Mesenchymal stem cell (in vitro differentiated cells and primary cell): ENCODE measurements at regions not wholly inside any gene's neighbourhood (a gene's known extent, or its start where the extent isn't known, plus 50 kb on each side); places are given as distances from the start of the nearest gene placed in this dataset.

Experiments
- DNase-seq: peaks from one replicate; pipeline ENCODE4 v3.0.0-alpha.2; 2013
- H2AFZ ChIP-seq: one replicate; pipeline ENCODE4 v1.6.1; 2013; ENCODE audit warnings: low read depth, mild to moderate bottlenecking, control low read depth, inconsistent platforms, low read length, moderate library complexity
- H2AK5ac ChIP-seq: 2 replicates; pipeline ENCODE4 v1.6.1; 2013; ENCODE audit warnings: low read length, moderate library complexity, mild to moderate bottlenecking, inconsistent platforms; ENCODE audit not compliant: severe bottlenecking
- H2BK120ac ChIP-seq: one replicate; pipeline ENCODE4 v1.6.1; 2013; ENCODE audit warnings: low read depth, mild to moderate bottlenecking, inconsistent platforms, low read length, moderate library complexity
- H2BK12ac ChIP-seq, 2 experiments: one replicate each; pipeline ENCODE4 v1.6.1; 2013; ENCODE audit warnings: inconsistent platforms in 2 of 2, low read length in 2 of 2, mild to moderate bottlenecking in 2 of 2, moderate library complexity in 2 of 2, control low read depth in 1 of 2
- H2BK15ac ChIP-seq: one replicate; pipeline ENCODE4 v1.6.1; 2013; ENCODE audit warnings: mild to moderate bottlenecking, low read depth, inconsistent platforms; ENCODE audit not compliant: poor library complexity, severe bottlenecking
- H2BK5ac ChIP-seq: 2 replicates; pipeline ENCODE4 v1.6.1; 2013; ENCODE audit warnings: low read depth, mild to moderate bottlenecking, low read length, control low read depth, inconsistent platforms; ENCODE audit not compliant: poor library complexity, severe bottlenecking
- H3K14ac ChIP-seq, 2 experiments: one replicate each; pipeline ENCODE4 v1.6.1; 2013; ENCODE audit warnings: inconsistent platforms in 2 of 2, low read length in 2 of 2, control low read depth in 1 of 2, mild to moderate bottlenecking in 1 of 2, moderate library complexity in 1 of 2
- H3K18ac ChIP-seq, 2 experiments: one replicate each; pipeline ENCODE4 v1.6.1; 2013; ENCODE audit warnings: inconsistent platforms in 2 of 2, low read length in 2 of 2, control low read depth in 1 of 2, low read depth in 1 of 2, mild to moderate bottlenecking in 1 of 2
- H3K23ac ChIP-seq, 2 experiments: one replicate each; pipeline ENCODE4 v1.6.1; 2013; ENCODE audit warnings: inconsistent platforms in 2 of 2, low read length in 2 of 2, mild to moderate bottlenecking in 2 of 2, moderate library complexity in 2 of 2, control low read depth in 1 of 2
- H3K27ac ChIP-seq: 2 replicates; pipeline ENCODE4 v1.5.1; 2013; ENCODE audit warnings: mild to moderate bottlenecking, moderate library complexity, low read length, control low read depth, inconsistent platforms; ENCODE audit not compliant: poor library complexity, severe bottlenecking
- H3K27me3 ChIP-seq, 2 experiments: 2 replicates each; pipeline versions ENCODE4 v1.6.1 to v1.7.0; 2013; ENCODE audit warnings: low read length in 2 of 2, mild to moderate bottlenecking in 2 of 2, moderate library complexity in 2 of 2, control low read depth in 1 of 2, inconsistent platforms in 1 of 2; ENCODE audit not compliant: control insufficient read depth in 1 of 2, insufficient read depth in 1 of 2
- H3K36me3 ChIP-seq, 2 experiments: 2 replicates each; pipeline versions ENCODE4 v1.6.1 to v1.7.0; 2013; ENCODE audit warnings: low read length in 2 of 2, control low read depth in 1 of 2, inconsistent platforms in 1 of 2, low read depth in 1 of 2, mild to moderate bottlenecking in 1 of 2; ENCODE audit not compliant: insufficient read depth in 2 of 2, control insufficient read depth in 1 of 2
- H3K4ac ChIP-seq, 2 experiments: one replicate each; pipeline ENCODE4 v1.6.1; 2013; ENCODE audit warnings: inconsistent platforms in 2 of 2, low read length in 2 of 2, mild to moderate bottlenecking in 2 of 2, moderate library complexity in 2 of 2, control low read depth in 1 of 2, low read depth in 1 of 2
- H3K4me1 ChIP-seq: 2 replicates; pipeline ENCODE4 v1.6.1; 2013; ENCODE audit warnings: low read depth, low read length, control low read depth; ENCODE audit not compliant: control insufficient read depth, insufficient read depth
- H3K4me2 ChIP-seq: 2 replicates; pipeline ENCODE4 v1.6.1; 2013; ENCODE audit warnings: low read length, mild to moderate bottlenecking, inconsistent platforms; ENCODE audit not compliant: poor library complexity, severe bottlenecking
- H3K4me3 ChIP-seq, 2 experiments: 2 replicates each; pipeline versions ENCODE4 v1.5.1 to v1.7.0; 2013; ENCODE audit warnings: low read length in 2 of 2, mild to moderate bottlenecking in 2 of 2, control low read depth in 1 of 2, low read depth in 1 of 2; ENCODE audit not compliant: insufficient read depth in 1 of 2
- H3K79me1 ChIP-seq: replicated peaks from 2 replicates; pipeline ENCODE4 v1.6.1; 2013; ENCODE audit warnings: mild to moderate bottlenecking, control low read depth, low read length, inconsistent platforms; ENCODE audit not compliant: poor library complexity, severe bottlenecking
- H3K9ac ChIP-seq: 2 replicates; pipeline ENCODE4 v1.7.0; 2013; ENCODE audit warnings: mild to moderate bottlenecking, low read length, moderate library complexity
- H3K9me3 ChIP-seq: 2 replicates; pipeline ENCODE4 v1.7.0; 2013; ENCODE audit warnings: mild to moderate bottlenecking, low read length; ENCODE audit not compliant: control insufficient read depth
- H4K8ac ChIP-seq: one replicate; pipeline ENCODE4 v1.6.1; 2013; ENCODE audit warnings: inconsistent platforms, mild to moderate bottlenecking, low read length, moderate library complexity
- H4K91ac ChIP-seq: one replicate; pipeline ENCODE4 v1.6.1; 2013; ENCODE audit warnings: mild to moderate bottlenecking, low read length, inconsistent platforms
- WGBS: methylation state at CpG from one replicate; pipeline ENCODE4 v1.1.7; 2013; ENCODE audit warnings: mixed read lengths; 5-methylcytosine and 5-hydroxymethylcytosine counted together

- no peak overlapping the region for H2AK5ac ChIP-seq
- no peak overlapping the region for H2BK12ac ChIP-seq
- H2AFZ ChIP-seq, result no peak overlapping the region
- H3K4me3 ChIP-seq, result no peak overlapping the region
- no peaks in the 10 kb centered on the region for H3K9me3 ChIP-seq
- H3K14ac ChIP-seq, result no peak overlapping the region
- no peak overlapping the region for H4K91ac ChIP-seq
- no peaks in the 10 kb centered on the region for H3K4me1 ChIP-seq
- no peak overlapping the region for H3K18ac ChIP-seq
- no peaks in the 10 kb centered on the region for H3K36me3 ChIP-seq
- H3K27ac ChIP-seq, result no peak overlapping the region
- H3K23ac ChIP-seq, result no peak overlapping the region
- H2BK15ac ChIP-seq, result no peak overlapping the region
- H3K4me2 ChIP-seq, result no peak overlapping the region
- no peak overlapping the region for H2BK5ac ChIP-seq
- DNase-seq, result no peak
- H2BK120ac ChIP-seq, result no peak overlapping the region
- no peak overlapping the region for H3K4ac ChIP-seq
- peaks cover 0 to 24% of the 10 kb centered on the region in 2 experiments for H3K27me3 ChIP-seq
- no peaks in the 10 kb centered on the region for H3K79me1 ChIP-seq
- no peak overlapping the region for H3K9ac ChIP-seq
- no peak overlapping the region for H4K8ac ChIP-seq
These were observed 81.7 kb upstream of the ITPRID1 start for GRCh38 chr7:31432176-31432575.

- H4K8ac ChIP-seq, result no peak overlapping the region
These were observed 81.0 kb upstream of the ITPRID1 start for GRCh38 chr7:31432836-31433340.

GRCh38 chr7:31437250-31437865 is 76.5 kb upstream of the ITPRID1 start:
- H3K27ac ChIP-seq, result no peak overlapping the region
- no peak overlapping the region for H3K4ac ChIP-seq
- no peak overlapping the region for H3K14ac ChIP-seq
- no peak overlapping the region for H3K18ac ChIP-seq
- H2BK12ac ChIP-seq, result no peak overlapping the region
- no peak overlapping the region for H2BK120ac ChIP-seq
- H4K91ac ChIP-seq, result no peak overlapping the region
- no peak overlapping the region for H3K23ac ChIP-seq
- no peak overlapping the region for H3K9ac ChIP-seq
- no peak overlapping the region for H2AK5ac ChIP-seq
- no peak overlapping the region for H4K8ac ChIP-seq
- DNase-seq, result no peak
- H3K9me3 ChIP-seq, result no peaks in the 10 kb centered on the region
- peaks cover 6 to 27% of the 10 kb centered on the region in 2 experiments for H3K27me3 ChIP-seq
- H2AFZ ChIP-seq, result no peak overlapping the region
- no peaks in the 10 kb centered on the region for H3K36me3 ChIP-seq
- no peak overlapping the region for H2BK15ac ChIP-seq
- no peaks in the 10 kb centered on the region for H3K79me1 ChIP-seq
- WGBS, result 65% methylated on average over 4 of the region's 4 CpGs
- H3K4me2 ChIP-seq, result no peak overlapping the region
- H3K4me3 ChIP-seq, result no peak overlapping the region
- H3K4me1 ChIP-seq, result no peaks in the 10 kb centered on the region
- no peak overlapping the region for H2BK5ac ChIP-seq

More at GRCh38 chr7:31432836-31433340, 81.0 kb upstream of the ITPRID1 start:
- no peak overlapping the region for H3K14ac ChIP-seq
- no peak overlapping the region for H2AFZ ChIP-seq
- H2BK12ac ChIP-seq, result no peak overlapping the region
- H3K4me2 ChIP-seq, result no peak overlapping the region
- no peaks in the 10 kb centered on the region for H3K4me1 ChIP-seq
- H3K4me3 ChIP-seq, result no peak overlapping the region
- H3K18ac ChIP-seq, result no peak overlapping the region
- H4K91ac ChIP-seq, result no peak overlapping the region
- no peak overlapping the region for H3K27ac ChIP-seq
- no peak overlapping the region for H2BK120ac ChIP-seq
- no peak for DNase-seq
- H3K36me3 ChIP-seq, result no peaks in the 10 kb centered on the region
- H3K9me3 ChIP-seq, result no peaks in the 10 kb centered on the region
- H3K27me3 ChIP-seq, result peaks cover 0 to 26% of the 10 kb centered on the region in 2 experiments
- no peak overlapping the region for H2BK5ac ChIP-seq
- WGBS, result 52% methylated on average over 6 of the region's 6 CpGs
- H2BK15ac ChIP-seq, result no peak overlapping the region
- no peak overlapping the region for H2AK5ac ChIP-seq
- H3K4ac ChIP-seq, result no peak overlapping the region
- H3K79me1 ChIP-seq, result no peaks in the 10 kb centered on the region
- no peak overlapping the region for H3K9ac ChIP-seq
- no peak overlapping the region for H3K23ac ChIP-seq

GRCh38 chr7:31439165-31439564 is 74.7 kb upstream of the ITPRID1 start:
- Histone ChIP-seq H3K27ac (no peak overlapping the region), H3K79me1 (no peaks in the 10 kb centered on the region), H2BK5ac (no peak overlapping the region), H3K18ac (no peak overlapping the region), H3K14ac (no peak overlapping the region), H4K8ac (no peak overlapping the region), H2AK5ac (no peak overlapping the region), H3K4me1 (no peaks in the 10 kb centered on the region), H3K27me3 (peaks cover 6 to 33% of the 10 kb centered on the region in 2 experiments), H3K4me2 (no peak overlapping the region), H3K23ac (no peak overlapping the region), H3K4me3 (no peak overlapping the region), H3K9ac (no peak overlapping the region), H4K91ac (no peak overlapping the region), H2AFZ (no peak overlapping the region), H3K9me3 (no peaks in the 10 kb centered on the region), H2BK120ac (no peak overlapping the region), H2BK15ac (no peak overlapping the region), H2BK12ac (no peak overlapping the region), H3K36me3 (no peaks in the 10 kb centered on the region), H3K4ac (no peak overlapping the region)
- no peak for DNase-seq
- WGBS, result 77% methylated on average over 3 of the region's 3 CpGs
